NCI-H1105 treated with DMSO at 0.1 percent for 48 hours (cell line): ENCODE measurements at regions not wholly inside any gene's neighbourhood (a gene's known extent, or its start where the extent isn't known, plus 50 kb on each side); places are given as distances from the start of the nearest gene placed in this dataset.
"Not testable (repeated sequence)": the region's sequence is repeated elsewhere in the genome, so short reads cannot be mapped to it uniquely, and the experiment has no call there.

ENCODE experiments used
- DNase-seq: peaks from one replicate; lab custom pipeline; 2025; lab: John Stamatoyannopoulos, UW

- no peak for DNase-seq
Observed at GRCh38 chrX:131356725-131357124, 67.6 kb upstream of the IGSF1 start.

GRCh38 chrX:131359611-131360010 lies 70.5 kb upstream of the IGSF1 start:
- no peak for DNase-seq

- no peak for DNase-seq
Observed at GRCh38 chrX:131365766-131366165, 76.7 kb upstream of the IGSF1 start.

- peak; percentile 5 for DNase-seq
Observed at GRCh38 chrX:131366407-131366806, 77.3 kb upstream of the IGSF1 start.

GRCh38 chrX:131388293-131388692 lies 99.2 kb upstream of the IGSF1 start:
- no peak for DNase-seq

GRCh38 chrX:131392666-131393065 lies 103.6 kb upstream of the IGSF1 start:
- no peak for DNase-seq

GRCh38 chrX:131393426-131393825 lies 104.3 kb upstream of the IGSF1 start:
- DNase-seq, result no peak

- no peak for DNase-seq
Observed at GRCh38 chrX:131394384-131394783, 105.3 kb upstream of the IGSF1 start.

- no peak for DNase-seq
Observed at GRCh38 chrX:131397891-131398290, 108.8 kb upstream of the IGSF1 start.

GRCh38 chrX:131399678-131400428 lies 110.7 kb upstream of the IGSF1 start:
- DNase-seq, result peak; percentile 2

- DNase-seq, result no peak
Observed at GRCh38 chrX:131402124-131402811, 113.2 kb upstream of the IGSF1 start.

- no peak for DNase-seq
Observed at GRCh38 chrX:131405497-131405896, 116.4 kb upstream of the IGSF1 start.

- no peak for DNase-seq
Observed at GRCh38 chrX:131424895-131425294, 119.0 kb upstream of the OR13H1 start.

GRCh38 chrX:131430465-131430864 lies 113.4 kb upstream of the OR13H1 start:
- not testable (repeated sequence) for DNase-seq

- DNase-seq, result no peak
Observed at GRCh38 chrX:131441033-131441432, 102.8 kb upstream of the OR13H1 start.

- DNase-seq, result no peak
Observed at GRCh38 chrX:131445955-131446354, 97.9 kb upstream of the OR13H1 start.

- not testable (repeated sequence) for DNase-seq
Observed at GRCh38 chrX:131461855-131462254, 82.0 kb upstream of the OR13H1 start.

- DNase-seq, result not testable (repeated sequence)
Observed at GRCh38 chrX:131473809-131474208, 70.1 kb upstream of the OR13H1 start.

GRCh38 chrX:131477498-131477897 lies 66.4 kb upstream of the OR13H1 start:
- DNase-seq, result no peak
